Heart right ventricle (tissue), 16 donors: ENCODE measurements at regions not wholly inside any gene's neighbourhood (a gene's known extent, or its start where the extent isn't known, plus 50 kb on each side); places are given as distances from the start of the nearest gene placed in this dataset.

ENCODE experiments used
- ATAC-seq, 8 donors: fragments of 200-7000 bp; cut with Tn5 transposase; one replicate each; pipeline ENCODE4 v1.9.1; 2020; ENCODE audit warnings: mild to moderate bottlenecking in 8 of 8, moderate library complexity in 8 of 8, moderate number of reproducible peaks in 1 of 8
- DNase-seq, 2 donors: peaks; one replicate each; pipeline ENCODE4 v3.0.0-alpha.2; 2020
- H3K27ac ChIP-seq, 10 donors: fragments of 200-600 bp; sonication (generic) in 2 of 10; one replicate each; pipeline versions ENCODE4 v1.5.0 to v1.8.0; 2020 to 2022; ENCODE audit warnings: mild to moderate bottlenecking in 3 of 10
- H3K27me3 ChIP-seq, 7 donors: fragments of 200-600 bp; one replicate each; pipeline ENCODE4 v1.8.0; 2021 to 2022; ENCODE audit warnings: mild to moderate bottlenecking in 2 of 7
- H3K36me3 ChIP-seq, 9 donors: fragments of 200-600 bp; sonication (generic) in 1 of 9; one replicate each; pipeline versions ENCODE4 v1.5.0 to v1.8.0; 2020 to 2022; ENCODE audit warnings: mild to moderate bottlenecking in 2 of 9
- H3K4me1 ChIP-seq, 9 donors: fragments of 200-600 bp; sonication (generic) in 1 of 9; one replicate each; pipeline versions ENCODE4 v1.5.0 to v1.8.0; 2020 to 2022; ENCODE audit warnings: mild to moderate bottlenecking in 4 of 9
- H3K4me3 ChIP-seq, 10 donors: fragments of 200-600 bp; sonication (generic) in 2 of 10; one replicate each; pipeline versions ENCODE4 v1.5.0 to v1.8.0; 2020 to 2022; ENCODE audit warnings: mild to moderate bottlenecking in 7 of 10, moderate library complexity in 2 of 10
- H3K9me3 ChIP-seq, 11 donors: fragments of 200-600 bp in 10 of 11; sonication (generic) in 2 of 11; one replicate each; pipeline versions ENCODE4 v1.5.0 to v1.8.0; 2013 to 2022; ENCODE audit warnings: mild to moderate bottlenecking in 2 of 11, control low read depth in 1 of 11, moderate library complexity in 1 of 11
- CTCF ChIP-seq, 9 donors: fragments of 200-600 bp; sonication (generic) in 2 of 9; IDR thresholded peaks; one replicate each; pipeline versions ENCODE4 v1.5.0 to v1.8.0; 2021 to 2022; ENCODE audit warnings: antibody characterized with exemption in 9 of 9, mild to moderate bottlenecking in 5 of 9, moderate library complexity in 1 of 9
- WGBS, 2 donors: extraction: QIAGEN DNeasy Blood & Tissue Kit; methylation state at CpG; one replicate each; pipeline ENCODE4 v1.1.7; 2013; ENCODE audit warnings: inconsistent platforms in 1 of 2; 5-methylcytosine and 5-hydroxymethylcytosine counted together
- intact Hi-C, 10 donors: fragments of 100-400 bp; cut with DNase I; formaldehyde crosslinking; loops; one replicate each; pipeline versions ENCODE4 v1.11.1 to v1.14.2; 2022
- donor health status: Arrhythmogenic right ventricular cardiomyopathy.
- donor health status: ischemic (EF 13 %, LVEDD 7.1; RV severe dilation, severe dysfunction).
- donor health status: healthy with polysubstance abuse.
- donor health status: DM: no; HTN: yes; CAD: no.
- donor health status: DM: no; HTN: no; CAD: no.
- donor health status: ischemic (EF 25% LVEDD 6.9; RV normal size, moderate dysfunction).
- donor health status: ischemic (EF 25% LVEDD 5.7; RV mildly dilated, moderate dysfunction).
- donor health status: healthy.
- donor health status: DM: yes; HTN: yes; CAD: no.
- donor health status: Ischemic cardiomyopathy.
- donor health status: ischemic (EF 35%, LVEDD 5.7; RV mildly dilated, moderate dysfunction).
- donor health status: nonischemic (EF 11% LVEDD 7.7; RV severe dilation, severe dysfunction).
- donor health status: DM: yes; HTN: yes; CAD: no.
- donor health status: PGD.
- donor health status: ischemic (EF 29% LVEDD 5.4; RV normal size, mild dysfunction).
- donor health status: nonischemic (EF 23%, LVEDD 6.1; RV moderate dilation, normal function).

GRCh38 chr12:107500307-107500706 lies 185.3 kb upstream of the PWP1 start:
- H3K27me3 ChIP-seq, result peaks cover 0 to 3% (median 0%) of the 10 kb centered on the region in 7 donors
- H3K9me3 ChIP-seq, result peaks cover 0 to 7% (median 0%) of the 10 kb centered on the region in 11 donors
- 70 to 79% methylated on average over 6 of the region's 6 CpGs for WGBS, 2 donors
- intact Hi-C loops, result no loop called here
- TF ChIP-seq CTCF (IDR thresholded peaks at IDR 0.05), result no peak
- no peak overlapping the region for H3K27ac ChIP-seq
- H3K4me3 ChIP-seq, result no peak overlapping the region
- DNase-seq (no peak), ATAC-seq (no peak)
- no peaks in the 10 kb centered on the region for H3K4me1 ChIP-seq
- no peaks in the 10 kb centered on the region for H3K36me3 ChIP-seq

- ATAC-seq (no peak), DNase-seq (no peak)
- no peak for TF ChIP-seq CTCF (IDR thresholded peaks at IDR 0.05)
- intact Hi-C loops, result no loop called here
- Histone ChIP-seq H3K27ac (no peak overlapping the region), H3K27me3 (no peaks in the 10 kb centered on the region), H3K4me3 (no peak overlapping the region), H3K9me3 (peaks cover 0 to 7% (median 0%) of the 10 kb centered on the region in 11 donors), H3K4me1 (no peaks in the 10 kb centered on the region), H3K36me3 (no peaks in the 10 kb centered on the region)
- WGBS, 2 donors, result 84 to 93% methylated on average over 4 of the region's 4 CpGs
These were observed 183.9 kb upstream of the PWP1 start for GRCh38 chr12:107501681-107502080.

GRCh38 chr12:107503129-107503855 lies 182.3 kb upstream of the PWP1 start:
- H3K36me3 ChIP-seq, result no peaks in the 10 kb centered on the region
- ATAC-seq, result no peak
- no peaks in the 10 kb centered on the region for H3K4me1 ChIP-seq
- intact Hi-C loops, result no loop called here
- no peak for TF ChIP-seq CTCF (IDR thresholded peaks at IDR 0.05)
- DNase-seq, result no peak
- H3K27ac ChIP-seq, result no peak overlapping the region
- WGBS, 2 donors, result 80 to 85% methylated on average over 9 of the region's 9 CpGs
- H3K4me3 ChIP-seq, result no peak overlapping the region
- H3K27me3 ChIP-seq, result peaks cover 0 to 10% (median 0%) of the 10 kb centered on the region in 7 donors
- H3K9me3 ChIP-seq, result peaks cover 0 to 4% (median 0%) of the 10 kb centered on the region in 11 donors

- Histone ChIP-seq H3K4me1 (no peaks in the 10 kb centered on the region), H3K36me3 (no peaks in the 10 kb centered on the region), H3K9me3 (no peaks in the 10 kb centered on the region), H3K27ac (no peak overlapping the region), H3K4me3 (no peak overlapping the region), H3K27me3 (peaks cover 0 to 18% (median 0%) of the 10 kb centered on the region in 7 donors)
- intact Hi-C loops, result no loop called here
- no peak for DNase-seq
- TF ChIP-seq CTCF (IDR thresholded peaks at IDR 0.05), result no peak
- ATAC-seq, result no peak
- 75 to 78% methylated on average over 7 of the region's 7 CpGs for WGBS, 2 donors
These were observed 181.4 kb upstream of the PWP1 start for GRCh38 chr12:107503887-107504885.
